SH-SY5Y (cell line): ENCODE measurements at regions not wholly inside any gene's neighbourhood (a gene's known extent, or its start where the extent isn't known, plus 50 kb on each side); places are given as distances from the start of the nearest gene placed in this dataset.

Source experiments
- GATA2 ChIP-seq: IDR thresholded peaks from 2 replicates; pipeline ENCODE4 v1.6.1; 2011; ENCODE audit warnings: mild to moderate bottlenecking, low read depth, low read length
- GATA3 ChIP-seq: IDR thresholded peaks from 2 replicates; pipeline ENCODE4 v1.6.1; 2011; ENCODE audit warnings: low read depth, mild to moderate bottlenecking, low read length, moderate library complexity

GRCh38 chr6:145530454-145530853 is 204.9 kb downstream of the EPM2A start:
- TF ChIP-seq GATA2, result no peak
- TF ChIP-seq GATA3, result no peak
